Ovary (tissue), 7 donors: ENCODE measurements at regions not wholly inside any gene's neighbourhood (a gene's known extent, or its start where the extent isn't known, plus 50 kb on each side); places are given as distances from the start of the nearest gene placed in this dataset.

Experiments
- DNase-seq, 5 donors: peaks; one replicate each; pipeline ENCODE4 v3.0.0-alpha.2; 2019 to 2020
- H3K27ac ChIP-seq, 2 donors: fragments of 200-600 bp; one replicate each; pipeline versions ENCODE4 v1.5.1 to v1.8.0; 2019 to 2022
- H3K27me3 ChIP-seq: fragments of 200-600 bp; one replicate; pipeline ENCODE4 v1.8.0; 2022
- H3K36me3 ChIP-seq: fragments of 200-600 bp; sonication (generic); one replicate; pipeline ENCODE4 v1.5.1; 2019
- H3K4me1 ChIP-seq: one replicate; pipeline ENCODE4 v1.8.1; 2013; ENCODE audit warnings: mild to moderate bottlenecking, moderate library complexity; ENCODE audit not compliant: insufficient read depth
- H3K4me3 ChIP-seq: fragments of 200-600 bp; sonication (generic); one replicate; pipeline ENCODE4 v1.5.1; 2017
- H3K9me3 ChIP-seq, 2 donors: fragments of 200-600 bp in 1 of 2; sonication (generic) in 1 of 2; one replicate each; pipeline versions ENCODE4 v1.5.1 to v1.8.1; 2013 to 2019; ENCODE audit warnings: mild to moderate bottlenecking in 1 of 2, moderate library complexity in 1 of 2
- EP300 ChIP-seq: sonication (generic); formaldehyde crosslinking; IDR thresholded peaks from one replicate; pipeline ENCODE4 v1.6.1; 2017; ENCODE audit warnings: antibody characterized with exemption
- POLR2A ChIP-seq: fragments of 450-650 bp; IDR thresholded peaks from one replicate; pipeline ENCODE4 v1.6.1; 2017; ENCODE audit warnings: antibody characterized with exemption, mild to moderate bottlenecking, moderate library complexity
- WGBS, 3 donors: extraction: QIAGEN DNeasy Blood & Tissue Kit in 1 of 3; methylation state at CpG; one replicate each; pipeline versions ENCODE4 v1.1.5 to v1.1.7; 2013 to 2017; 5-methylcytosine and 5-hydroxymethylcytosine counted together
- intact Hi-C, 4 donors: fragments of 100-400 bp; cut with DNase I; formaldehyde crosslinking; loops; one replicate each; pipeline versions ENCODE4 v1.11.0 to v1.15.1; 2022 to 2023
- TF ChIP-seq, protein P1 (sequence below), 3 donors: fragments of 450-650 bp in 2 of 3; fragments of 200-600 bp in 1 of 3; IDR thresholded peaks; one replicate each; pipeline versions ENCODE4 v1.5.1 to v1.8.0; 2016 to 2022; ENCODE audit warnings: antibody characterized with exemption in 3 of 3, mild to moderate bottlenecking in 1 of 3
- donor health status: DM: no; HTN: no; CAD: no; lungs with moderate emphysema.
- donor health status: DM: no; HTN: no; CAD: no.
- donor health status: Bipolar disorder and iron deficiency.
- donor health status: DM: no; HTN: no; CAD: no.
- donor health status: DM: yes; HTN: yes; CAD: no.

DNA sequence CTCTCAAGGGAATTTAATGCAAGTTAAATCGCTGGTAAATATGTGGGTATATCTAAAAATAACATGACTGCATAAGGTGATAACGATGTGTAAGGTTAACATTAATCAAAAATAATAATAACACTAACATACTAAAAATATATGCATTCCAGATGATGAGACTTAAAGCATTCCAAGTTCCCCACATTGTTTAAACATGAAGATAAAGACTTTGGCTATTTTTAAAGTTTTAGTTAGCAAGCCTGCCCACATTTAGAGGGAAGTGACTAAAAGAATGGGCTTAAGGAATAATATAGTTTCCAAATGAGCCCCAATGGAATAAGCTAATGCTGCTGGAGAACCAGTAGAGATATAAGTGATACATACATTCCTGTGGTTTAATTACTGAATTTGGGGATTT is 941.3 kb downstream of the TBC1D32 start:
- H3K27me3 ChIP-seq, result no peaks in the 10 kb centered on the region
- H3K4me1 ChIP-seq, result no peaks in the 10 kb centered on the region
- 15 to 24% (median 18%) methylated on average over 2 of the region's 2 CpGs for WGBS, 3 donors
- TF ChIP-seq, protein P1, sequence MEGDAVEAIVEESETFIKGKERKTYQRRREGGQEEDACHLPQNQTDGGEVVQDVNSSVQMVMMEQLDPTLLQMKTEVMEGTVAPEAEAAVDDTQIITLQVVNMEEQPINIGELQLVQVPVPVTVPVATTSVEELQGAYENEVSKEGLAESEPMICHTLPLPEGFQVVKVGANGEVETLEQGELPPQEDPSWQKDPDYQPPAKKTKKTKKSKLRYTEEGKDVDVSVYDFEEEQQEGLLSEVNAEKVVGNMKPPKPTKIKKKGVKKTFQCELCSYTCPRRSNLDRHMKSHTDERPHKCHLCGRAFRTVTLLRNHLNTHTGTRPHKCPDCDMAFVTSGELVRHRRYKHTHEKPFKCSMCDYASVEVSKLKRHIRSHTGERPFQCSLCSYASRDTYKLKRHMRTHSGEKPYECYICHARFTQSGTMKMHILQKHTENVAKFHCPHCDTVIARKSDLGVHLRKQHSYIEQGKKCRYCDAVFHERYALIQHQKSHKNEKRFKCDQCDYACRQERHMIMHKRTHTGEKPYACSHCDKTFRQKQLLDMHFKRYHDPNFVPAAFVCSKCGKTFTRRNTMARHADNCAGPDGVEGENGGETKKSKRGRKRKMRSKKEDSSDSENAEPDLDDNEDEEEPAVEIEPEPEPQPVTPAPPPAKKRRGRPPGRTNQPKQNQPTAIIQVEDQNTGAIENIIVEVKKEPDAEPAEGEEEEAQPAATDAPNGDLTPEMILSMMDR (IDR thresholded peaks at IDR 0.05), result no peak
- TF ChIP-seq POLR2A (no peak), EP300 (no peak)
- intact Hi-C loops, result no loop called here
- DNase-seq, result no peak
- H3K27ac ChIP-seq, result no peak overlapping the region
- no peaks in the 10 kb centered on the region for H3K36me3 ChIP-seq
- no peak overlapping the region for H3K4me3 ChIP-seq
- no peaks in the 10 kb centered on the region for H3K9me3 ChIP-seq

DNA sequence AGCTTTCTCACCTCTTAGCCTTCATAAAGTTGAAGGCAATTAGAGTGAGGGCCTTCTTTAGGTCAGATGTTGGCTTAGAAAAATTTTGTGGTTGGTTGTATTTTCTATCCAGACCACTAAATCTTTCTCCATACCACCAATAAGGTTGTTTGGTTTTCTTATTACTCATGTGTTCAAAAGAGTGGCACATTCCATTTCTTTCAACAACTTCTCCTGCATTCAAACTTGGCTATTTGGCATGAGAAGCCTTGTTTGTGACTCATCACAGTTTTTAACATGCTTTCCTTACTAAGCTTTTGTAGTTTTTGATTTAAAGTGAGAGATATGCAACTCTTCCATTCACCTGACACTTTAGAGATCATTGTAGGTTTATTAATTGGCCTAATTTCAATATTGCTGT is 949.6 kb downstream of the TBC1D32 start:
- H3K27me3 ChIP-seq, result no peaks in the 10 kb centered on the region
- H3K9me3 ChIP-seq, result no peaks in the 10 kb centered on the region
- DNase-seq, result no peak
- intact Hi-C loops, result no loop called here
- TF ChIP-seq POLR2A, result no peak
- no peak for TF ChIP-seq EP300
- TF ChIP-seq, protein P1 (IDR thresholded peaks at IDR 0.05), result no peak
- no peaks in the 10 kb centered on the region for H3K36me3 ChIP-seq
- H3K4me3 ChIP-seq, result no peak overlapping the region
- H3K27ac ChIP-seq, result no peak overlapping the region
- H3K4me1 ChIP-seq, result no peaks in the 10 kb centered on the region

DNA sequence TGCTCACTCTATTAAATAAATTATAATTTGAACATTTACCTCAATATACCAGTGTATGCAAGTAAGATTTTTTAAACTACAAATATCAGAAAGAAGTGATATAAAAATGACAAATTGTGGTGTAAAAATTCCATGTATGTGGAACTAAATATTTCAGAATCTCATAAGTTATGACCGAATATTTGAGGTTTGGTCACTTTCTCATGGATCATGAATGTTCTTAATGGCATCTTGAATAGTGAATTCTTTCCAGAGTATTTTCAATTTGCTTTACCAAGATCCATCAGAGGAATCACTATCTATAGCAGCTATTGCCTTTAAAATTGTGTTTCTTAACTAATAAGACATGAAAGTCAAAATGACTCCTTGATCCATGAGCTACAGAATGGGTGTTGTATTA is 950.6 kb downstream of the TBC1D32 start:
- DNase-seq, result no peak
- H3K27me3 ChIP-seq, result no peaks in the 10 kb centered on the region
- intact Hi-C loops, result no loop called here
- H3K9me3 ChIP-seq, result no peaks in the 10 kb centered on the region
- no peaks in the 10 kb centered on the region for H3K36me3 ChIP-seq
- H3K27ac ChIP-seq, result no peak overlapping the region
- H3K4me3 ChIP-seq, result no peak overlapping the region
- 80 to 90% (median 90%) methylated on average over 1 of the region's 1 CpG for WGBS, 3 donors
- TF ChIP-seq EP300 (no peak), POLR2A (no peak)
- TF ChIP-seq, protein P1 (IDR thresholded peaks at IDR 0.05), result no peak
- no peaks in the 10 kb centered on the region for H3K4me1 ChIP-seq

DNA sequence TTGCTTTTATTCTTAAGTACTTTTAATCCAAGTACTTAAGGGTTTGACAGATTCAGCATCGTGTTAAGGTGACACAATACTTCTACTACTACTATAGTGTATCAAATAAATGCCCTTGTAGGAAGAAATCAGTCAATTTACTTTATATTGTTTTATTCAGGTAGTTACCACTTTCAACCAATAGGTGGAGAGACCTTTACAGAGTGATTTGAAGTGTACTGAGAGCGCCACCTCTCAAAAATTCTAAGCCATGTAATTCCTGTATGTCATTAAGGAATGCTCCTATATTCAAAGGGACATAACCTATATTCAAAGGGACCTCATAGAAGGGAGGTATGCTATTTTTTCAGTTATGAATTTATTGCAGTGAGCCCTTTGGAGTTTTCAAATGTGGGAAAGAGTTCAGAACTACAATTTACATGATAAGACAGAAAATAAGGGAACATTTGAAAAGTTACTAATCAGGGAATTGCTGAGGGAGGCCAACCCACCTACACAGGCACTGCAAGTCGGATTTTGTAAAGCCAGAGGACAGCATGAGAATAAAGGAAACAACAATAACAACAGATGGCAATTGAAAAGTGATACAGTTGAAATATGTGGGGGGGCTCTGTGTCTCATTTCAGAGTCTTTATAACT is 955.6 kb downstream of the TBC1D32 start:
- no peaks in the 10 kb centered on the region for H3K4me1 ChIP-seq
- no peak for DNase-seq
- intact Hi-C loops, result no loop called here
- no peak overlapping the region for H3K4me3 ChIP-seq
- 30 to 39% (median 38%) methylated on average over 3 of the region's 3 CpGs for WGBS, 3 donors
- no peaks in the 10 kb centered on the region for H3K36me3 ChIP-seq
- no peak overlapping the region for H3K27ac ChIP-seq
- no peaks in the 10 kb centered on the region for H3K9me3 ChIP-seq
- TF ChIP-seq POLR2A (no peak), EP300 (no peak)
- TF ChIP-seq, protein P1 (IDR thresholded peaks at IDR 0.05), result no peak
- no peaks in the 10 kb centered on the region for H3K27me3 ChIP-seq
